HepG2 (cell line): ENCODE measurements at regions not wholly inside any gene's neighbourhood (a gene's known extent, or its start where the extent isn't known, plus 50 kb on each side); places are given as distances from the start of the nearest gene placed in this dataset.

Source experiments
- ATAC-seq: fragments of 200-7000 bp; cut with Tn5 transposase; 3 replicates; pipeline ENCODE4 v1.9.1; 2020; ENCODE audit warnings: mild to moderate bottlenecking, moderate library complexity
- BruUV-seq: library from RNA; stranded (reverse); fragments of 400-500 nt; replicated peaks from 2 replicates; lab custom pipeline; 2021; lab: Mats Ljungman, UMichigan
- CTCF ChIA-PET: fragments of 300-600 bp; formaldehyde crosslinking; extraction: SDS; loops from one replicate; lab custom pipeline; 2021; ENCODE audit warnings: low total read pairs, inconsistent platforms, low intra/inter-chr PET ratio; lab: Yijun Ruan, JAX
- POLR2A ChIA-PET: fragments of 350-600 bp; sonication (Branson Sonifier 250); formaldehyde crosslinking; loops from one replicate; lab custom pipeline; 2020; ENCODE audit warnings: antibody characterized with exemption, inconsistent platforms; lab: Yijun Ruan, JAX
- DNase-seq: peaks from one replicate; pipeline ENCODE4 v3.0.0-alpha.2; 2015; ENCODE audit warnings: low spot score
- FAIRE-seq: peaks from 3 replicates; lab custom pipeline; 2011; peaks lifted over from hg19 to GRCh38; lab: Jason Lieb, UNC
- H2AFZ ChIP-seq: one replicate; pipeline ENCODE4 v1.6.1; 2011; ENCODE audit warnings: low read length, inconsistent platforms
- H3K27ac ChIP-seq: fragments of 300-600 bp; 3 replicates; pipeline ENCODE4 v1.8.0; 2011; ENCODE audit warnings: mixed run types, mild to moderate bottlenecking, mixed read lengths, low read length, inconsistent platforms; ENCODE audit not compliant: insufficient read depth; ENCODE audit errors: extremely low read length
- H3K27me3 ChIP-seq, 2 experiments: fragments of 200-600 bp in 1 of 2; 2 replicates in 1 of 2; 3 replicates in 1 of 2; pipeline versions ENCODE4 v1.6.0 to v1.8.0; 2011; ENCODE audit warnings: low read length in 2 of 2, mild to moderate bottlenecking in 2 of 2, moderate library complexity in 2 of 2, inconsistent platforms in 1 of 2; ENCODE audit not compliant: insufficient read depth in 2 of 2, control insufficient read depth in 1 of 2
- H3K36me3 ChIP-seq, 2 experiments: fragments of 200-600 bp in 1 of 2; replicated peaks in 1 of 2; 2 replicates in 1 of 2; 3 replicates in 1 of 2; pipeline versions ENCODE4 v1.5.1 to v1.8.0; 2011; ENCODE audit warnings: low read length in 2 of 2, inconsistent platforms in 1 of 2; ENCODE audit not compliant: insufficient read depth in 2 of 2, control insufficient read depth in 1 of 2
- H3K4me1 ChIP-seq: 2 replicates; pipeline ENCODE4 v1.5.1; 2012; ENCODE audit warnings: low read length, inconsistent platforms; ENCODE audit not compliant: insufficient read depth
- H3K4me2 ChIP-seq: 2 replicates; pipeline ENCODE4 v1.6.0; 2011; ENCODE audit warnings: low read depth, low read length, inconsistent platforms
- H3K4me3 ChIP-seq, 3 experiments: fragments of 200-600 bp in 1 of 3; sonication (generic), shearing (Covaris generic) in 1 of 3; replicated peaks in 1 of 3; 2 replicates each; pipeline ENCODE4 v1.5.1; 2011 to 2016; ENCODE audit warnings: low read length in 3 of 3, inconsistent platforms in 2 of 3, low read depth in 2 of 3, mild to moderate bottlenecking in 2 of 3, control low read depth in 1 of 3, mixed read lengths in 1 of 3; ENCODE audit not compliant: insufficient read depth in 1 of 3
- H3K79me2 ChIP-seq: one replicate; pipeline ENCODE4 v1.6.1; 2011; ENCODE audit warnings: low read length, inconsistent platforms; ENCODE audit not compliant: insufficient read depth
- H3K9ac ChIP-seq: 2 replicates; pipeline ENCODE4 v1.6.0; 2011; ENCODE audit warnings: mild to moderate bottlenecking, low read depth, low read length, inconsistent platforms; ENCODE audit not compliant: insufficient read depth
- H3K9me3 ChIP-seq: 2 replicates; pipeline ENCODE4 v1.5.1; 2012; ENCODE audit warnings: mild to moderate bottlenecking, low read length
- H4K20me1 ChIP-seq: 2 replicates; pipeline ENCODE4 v1.6.0; 2011; ENCODE audit warnings: inconsistent platforms, mild to moderate bottlenecking, low read length, moderate library complexity; ENCODE audit not compliant: insufficient read depth
- CSRNP2 ChIP-seq: sonication (generic); formaldehyde crosslinking; conservative IDR thresholded peaks from 2 replicates; pipeline ENCODE4 v1.8.0; 2022; ENCODE audit warnings: low read depth, missing genetic modification reagents
- ETV5 ChIP-seq: IDR thresholded peaks from 2 replicates; pipeline ENCODE4 v1.6.1; 2018; ENCODE audit warnings: missing biosample characterization, missing genetic modification reagents, inconsistent platforms, borderline replicate concordance
- IRX3 ChIP-seq: sonication (generic); formaldehyde crosslinking; IDR thresholded peaks from 2 replicates; pipeline ENCODE4 v1.8.1; 2023; ENCODE audit warnings: mild to moderate bottlenecking, low read depth, missing genetic modification reagents, borderline replicate concordance
- NFE2 ChIP-seq: sonication (generic); formaldehyde crosslinking; IDR thresholded peaks from 2 replicates; pipeline ENCODE4 v1.4.0; 2020; ENCODE audit warnings: missing genetic modification reagents
- NPAS2 ChIP-seq: sonication (generic); formaldehyde crosslinking; IDR thresholded peaks from 2 replicates; pipeline ENCODE4 v1.8.0; 2022; ENCODE audit warnings: mild to moderate bottlenecking, missing genetic modification reagents, borderline replicate concordance
- U2AF2 ChIP-seq: fragments of 200-400 bp; formaldehyde crosslinking; IDR thresholded peaks from 2 replicates; pipeline ENCODE4 v1.6.1; 2017; ENCODE audit warnings: low read depth, mild to moderate bottlenecking, low read length
- ZNF260 ChIP-seq: sonication (generic); formaldehyde crosslinking; IDR thresholded peaks from 2 replicates; pipeline ENCODE4 v1.4.0; 2020; ENCODE audit warnings: missing genetic modification reagents, low read depth, mild to moderate bottlenecking, borderline replicate concordance
- ZNF282 ChIP-seq: fragments of 450-650 bp; IDR thresholded peaks from 2 replicates; pipeline ENCODE4 v1.6.1; 2018; ENCODE audit not compliant: partially characterized antibody
- ZNF550 ChIP-seq: sonication (generic); formaldehyde crosslinking; IDR thresholded peaks from 2 replicates; pipeline ENCODE4 v1.4.0; 2020; ENCODE audit warnings: mild to moderate bottlenecking, missing genetic modification reagents, borderline replicate concordance
- WGBS: methylation state at CpG from one replicate; pipeline ENCODE4 v1.1.6; 2017; ENCODE audit warnings: low lambda C conversion rate; 5-methylcytosine and 5-hydroxymethylcytosine counted together
- in situ Hi-C: cut with HindIII; loops from 2 replicates; pipeline ENCODE4 v1.10.0; 2017; ENCODE audit warnings: low pct_unique_long_range_greater_than_20kb; ENCODE audit not compliant: extremely low pct_ligation_motif_present
- intact Hi-C: fragments of 100-400 bp; cut with micrococcal nuclease; formaldehyde crosslinking; loops from one replicate; pipeline ENCODE4 v1.10.0; 2022; ENCODE audit not compliant: unreplicated experiment
- TF ChIP-seq, protein P1 (sequence below): sonication (generic); formaldehyde crosslinking; IDR thresholded peaks from 2 replicates; pipeline ENCODE4 v1.4.0; 2020; ENCODE audit warnings: missing genetic modification reagents, borderline replicate concordance
- TF ChIP-seq, protein P2 (sequence below): sonication (generic); formaldehyde crosslinking; IDR thresholded peaks from 2 replicates; pipeline ENCODE4 v1.4.0; 2020; ENCODE audit warnings: missing genetic modification reagents
- TF ChIP-seq, protein P3 (sequence below): sonication (generic); formaldehyde crosslinking; IDR thresholded peaks from 2 replicates; pipeline ENCODE4 v1.4.0; 2020; ENCODE audit warnings: missing genetic modification reagents; ENCODE audit errors: not compliant biosample characterization

DNA sequence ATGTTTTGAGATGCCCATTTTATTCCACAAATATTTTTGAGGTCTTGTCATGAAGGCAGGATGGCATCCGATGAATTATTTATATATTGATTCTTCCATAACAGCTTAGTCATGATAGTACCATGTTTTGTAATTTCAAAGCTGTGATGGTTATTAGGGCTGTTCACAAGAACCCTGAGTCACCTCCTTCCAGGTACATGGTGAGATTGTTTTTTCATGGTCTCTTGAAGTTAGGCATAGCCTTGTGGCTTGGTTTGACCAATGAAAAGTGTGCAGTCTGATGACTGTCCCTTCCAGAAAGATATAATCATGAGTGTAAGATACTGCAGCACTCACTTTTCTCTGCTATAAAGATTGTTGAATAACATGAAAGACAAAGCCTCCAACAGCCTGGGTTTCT is 274.8 kb downstream of the FGFR2 start:
- no peak for FAIRE-seq
- in situ Hi-C loops = no loop called here

More for the DNA sequence above, 274.8 kb downstream of the FGFR2 start:
- no TSS peak for BruUV-seq
- WGBS = 92% methylated on average over 1 of the region's 1 CpG
- no peaks in the 10 kb centered on the region for H4K20me1 ChIP-seq
- H3K27me3 ChIP-seq = no peaks in the 10 kb centered on the region; a peak in 1 of 5 replicates
- no peak overlapping the region for H3K9ac ChIP-seq
- TF ChIP-seq ZNF550 (CRISPR knock-in tag) (no peak), CSRNP2 (CRISPR knock-in tag) (no peak), U2AF2 (no peak), ZNF282 (no peak), ZNF260 (no peak), NPAS2 (CRISPR knock-in tag) (no peak), NFE2 (CRISPR knock-in tag) (no peak), IRX3 (CRISPR knock-in tag) (no peak), ETV5 (CRISPR knock-in tag) (no peak)
- TF ChIP-seq, protein P1, sequence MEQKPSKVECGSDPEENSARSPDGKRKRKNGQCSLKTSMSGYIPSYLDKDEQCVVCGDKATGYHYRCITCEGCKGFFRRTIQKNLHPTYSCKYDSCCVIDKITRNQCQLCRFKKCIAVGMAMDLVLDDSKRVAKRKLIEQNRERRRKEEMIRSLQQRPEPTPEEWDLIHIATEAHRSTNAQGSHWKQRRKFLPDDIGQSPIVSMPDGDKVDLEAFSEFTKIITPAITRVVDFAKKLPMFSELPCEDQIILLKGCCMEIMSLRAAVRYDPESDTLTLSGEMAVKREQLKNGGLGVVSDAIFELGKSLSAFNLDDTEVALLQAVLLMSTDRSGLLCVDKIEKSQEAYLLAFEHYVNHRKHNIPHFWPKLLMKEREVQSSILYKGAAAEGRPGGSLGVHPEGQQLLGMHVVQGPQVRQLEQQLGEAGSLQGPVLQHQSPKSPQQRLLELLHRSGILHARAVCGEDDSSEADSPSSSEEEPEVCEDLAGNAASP = no peak
- TF ChIP-seq, protein P2, sequence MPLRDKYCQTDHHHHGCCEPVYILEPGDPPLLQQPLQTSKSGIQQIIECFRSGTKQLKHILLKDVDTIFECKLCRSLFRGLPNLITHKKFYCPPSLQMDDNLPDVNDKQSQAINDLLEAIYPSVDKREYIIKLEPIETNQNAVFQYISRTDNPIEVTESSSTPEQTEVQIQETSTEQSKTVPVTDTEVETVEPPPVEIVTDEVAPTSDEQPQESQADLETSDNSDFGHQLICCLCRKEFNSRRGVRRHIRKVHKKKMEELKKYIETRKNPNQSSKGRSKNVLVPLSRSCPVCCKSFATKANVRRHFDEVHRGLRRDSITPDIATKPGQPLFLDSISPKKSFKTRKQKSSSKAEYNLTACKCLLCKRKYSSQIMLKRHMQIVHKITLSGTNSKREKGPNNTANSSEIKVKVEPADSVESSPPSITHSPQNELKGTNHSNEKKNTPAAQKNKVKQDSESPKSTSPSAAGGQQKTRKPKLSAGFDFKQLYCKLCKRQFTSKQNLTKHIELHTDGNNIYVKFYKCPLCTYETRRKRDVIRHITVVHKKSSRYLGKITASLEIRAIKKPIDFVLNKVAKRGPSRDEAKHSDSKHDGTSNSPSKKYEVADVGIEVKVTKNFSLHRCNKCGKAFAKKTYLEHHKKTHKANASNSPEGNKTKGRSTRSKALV (CRISPR knock-in tag) = no peak
- TF ChIP-seq, protein P3, sequence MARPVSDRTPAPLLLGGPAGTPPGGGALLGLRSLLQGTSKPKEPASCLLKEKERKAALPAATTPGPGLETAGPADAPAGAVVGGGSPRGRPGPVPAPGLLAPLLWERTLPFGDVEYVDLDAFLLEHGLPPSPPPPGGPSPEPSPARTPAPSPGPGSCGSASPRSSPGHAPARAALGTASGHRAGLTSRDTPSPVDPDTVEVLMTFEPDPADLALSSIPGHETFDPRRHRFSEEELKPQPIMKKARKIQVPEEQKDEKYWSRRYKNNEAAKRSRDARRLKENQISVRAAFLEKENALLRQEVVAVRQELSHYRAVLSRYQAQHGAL (CRISPR knock-in tag) = no peak
- H3K4me3 ChIP-seq = no peak overlapping the region
- intact Hi-C loops = no loop called here
- no peak overlapping the region for H3K27ac ChIP-seq
- ChIA-PET CTCF (no interaction called here), POLR2A (no interaction called here)
- no peaks in the 10 kb centered on the region for H3K79me2 ChIP-seq
- H3K36me3 ChIP-seq = no peaks in the 10 kb centered on the region
- no peak for ATAC-seq
- no peak overlapping the region for H2AFZ ChIP-seq
- DNase-seq = no peak
- no peaks in the 10 kb centered on the region for H3K9me3 ChIP-seq
- H3K4me1 ChIP-seq = no peaks in the 10 kb centered on the region
- no peak overlapping the region for H3K4me2 ChIP-seq
